Suprapubic skin (tissue), 3 donors: ENCODE measurements at regions not wholly inside any gene's neighbourhood (a gene's known extent, or its start where the extent isn't known, plus 50 kb on each side); places are given as distances from the start of the nearest gene placed in this dataset.

Experiments
- CTCF ChIP-seq, 2 donors: fragments of 200-600 bp in 1 of 2; fragments of 450-650 bp in 1 of 2; sonication (generic) in 1 of 2; IDR thresholded peaks; one replicate each; pipeline ENCODE4 v1.5.1; 2016 to 2019; ENCODE audit warnings: antibody characterized with exemption in 2 of 2, mild to moderate bottlenecking in 1 of 2, moderate library complexity in 1 of 2
- EP300 ChIP-seq: sonication (generic); formaldehyde crosslinking; IDR thresholded peaks from one replicate; pipeline ENCODE4 v1.6.1; 2017; ENCODE audit warnings: antibody characterized with exemption

GRCh38 chr6:113287396-113287795 is 569.7 kb upstream of the MARCKS start:
- TF ChIP-seq EP300, result no peak
- no peak for TF ChIP-seq CTCF (IDR thresholded peaks at IDR 0.05)
